Hepatocyte (in vitro differentiated cells): ENCODE measurements at regions not wholly inside any gene's neighbourhood (a gene's known extent, or its start where the extent isn't known, plus 50 kb on each side); places are given as distances from the start of the nearest gene placed in this dataset.

ENCODE experiments used
- CTCF ChIP-seq: fragments of 200-600 bp; sonication (generic); IDR thresholded peaks from 2 replicates; pipeline ENCODE4 v1.5.1; 2016; ENCODE audit warnings: antibody characterized with exemption, mild to moderate bottlenecking; ENCODE audit not compliant: poor library complexity
- EZH2 ChIP-seq: fragments of 200-600 bp; sonication (generic); IDR thresholded peaks from 2 replicates; pipeline ENCODE4 v1.6.1; 2016; ENCODE audit warnings: antibody characterized with exemption, mild to moderate bottlenecking, borderline replicate concordance
- EZH2phosphoT487 ChIP-seq: fragments of 200-600 bp; sonication (generic); IDR thresholded peaks from one replicate; pipeline ENCODE4 v1.6.1; 2018; ENCODE audit warnings: antibody characterized with exemption, mild to moderate bottlenecking, low read depth, moderate library complexity; ENCODE audit not compliant: unreplicated experiment, severe bottlenecking

GRCh38 chr3:126256251-126256650 lies 75.9 kb upstream of the ALDH1L1 start:
- TF ChIP-seq CTCF (no peak), EZH2 (no peak), EZH2phosphoT487 (no peak)
